ENCODE measurements at regions not wholly inside any gene's neighbourhood (a gene's known extent, or its start where the extent isn't known, plus 50 kb on each side); places are given as distances from the start of the nearest gene placed in this dataset.
"Not testable (repeated sequence)": the region's sequence is repeated elsewhere in the genome, so short reads cannot be mapped to it uniquely, and the experiment has no call there.

GRCh38 chr6:154619146-154619545 is 108.7 kb upstream of the CNKSR3 start:
- no peaks in the 10 kb centered on the region for H3K36me3 Mint-ChIP-seq (ENCODE audit: low read depth)
- H3K27me3 Mint-ChIP-seq (ENCODE audit: low read depth): no peaks in the 10 kb centered on the region
- H3K4me3 Mint-ChIP-seq: no peak overlapping the region
- peaks cover 2% of the 10 kb centered on the region for H3K9me3 Mint-ChIP-seq
- intact Hi-C loops (cut with micrococcal nuclease): no loop called here
- CTCF ChIA-PET: no interaction called here
- no peak overlapping the region for H3K27ac Mint-ChIP-seq
- DNase-seq: no peak
- peaks cover 4% of the 10 kb centered on the region for H3K4me1 Mint-ChIP-seq (ENCODE audit: low read depth)

- Mint-ChIP-seq H3K27me3 (ENCODE audit: low read depth) (no peaks in the 10 kb centered on the region), H3K36me3 (ENCODE audit: low read depth) (no peaks in the 10 kb centered on the region), H3K27ac (no peak overlapping the region), H3K4me1 (ENCODE audit: low read depth) (peaks cover 6% of the 10 kb centered on the region), H3K4me3 (no peak overlapping the region), H3K9me3 (peaks cover 6% of the 10 kb centered on the region)
- CTCF ChIA-PET: no interaction called here
- no peak for DNase-seq
- intact Hi-C loops (cut with micrococcal nuclease): no loop called here
Observed at GRCh38 chr6:154621686-154622085, 111.2 kb upstream of the CNKSR3 start.

- H3K9me3 Mint-ChIP-seq: peaks cover 6% of the 10 kb centered on the region
- H3K4me1 Mint-ChIP-seq (ENCODE audit: low read depth): peaks cover 6% of the 10 kb centered on the region
- H3K27me3 Mint-ChIP-seq (ENCODE audit: low read depth): no peaks in the 10 kb centered on the region
- no peaks in the 10 kb centered on the region for H3K36me3 Mint-ChIP-seq (ENCODE audit: low read depth)
- no peak overlapping the region for H3K4me3 Mint-ChIP-seq
- H3K27ac Mint-ChIP-seq: no peak overlapping the region
- DNase-seq: no peak
- CTCF ChIA-PET: interaction anchor here (0.6 kb wide), 1 partner anchor 1023 kb away, joined by 3 read pairs; no protein-coding TSS in a partner anchor
- intact Hi-C loops (cut with micrococcal nuclease): no loop called here
Observed at GRCh38 chr6:154622618-154623336, 110.4 kb upstream of the SCAF8 start.

- Mint-ChIP-seq H3K9me3 (peaks cover 6% of the 10 kb centered on the region), H3K36me3 (ENCODE audit: low read depth) (no peaks in the 10 kb centered on the region), H3K27ac (no peak overlapping the region), H3K27me3 (ENCODE audit: low read depth) (no peaks in the 10 kb centered on the region), H3K4me3 (no peak overlapping the region), H3K4me1 (ENCODE audit: low read depth) (peaks cover 6% of the 10 kb centered on the region)
- CTCF ChIA-PET: interaction anchor here (0.7 kb wide), 2 partner anchors 162 to 170 kb away, joined by 4 read pairs; no protein-coding TSS in a partner anchor
- no peak for DNase-seq
- intact Hi-C loops (cut with micrococcal nuclease): no loop called here
Observed at GRCh38 chr6:154623391-154623790, 109.8 kb upstream of the SCAF8 start.

DNA sequence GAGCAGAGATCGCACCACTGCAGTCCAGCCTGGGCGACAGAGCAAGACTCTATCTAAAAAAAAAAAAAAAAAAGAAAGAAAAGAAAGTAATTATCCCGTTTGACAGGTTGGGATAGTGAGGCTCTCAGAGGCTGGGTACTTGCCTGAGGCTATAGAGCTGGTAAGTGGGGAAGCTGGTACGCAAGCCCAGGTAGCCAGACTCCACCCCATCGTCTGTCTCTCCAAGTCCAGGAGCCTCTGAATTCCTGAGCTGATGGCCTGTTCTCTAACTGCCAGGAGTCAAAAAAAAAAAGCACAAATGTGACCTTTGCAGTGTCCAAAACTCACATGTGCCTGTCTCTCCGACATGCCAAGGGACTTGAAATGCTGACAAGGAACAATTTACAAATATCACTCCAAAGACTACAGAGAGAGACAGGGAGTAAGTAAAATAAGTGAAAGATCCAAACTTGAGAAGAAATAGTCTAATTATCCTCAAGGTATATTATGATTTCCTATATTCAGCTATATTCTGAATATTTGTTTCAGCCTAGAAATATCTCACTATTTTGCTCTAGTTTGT is 109.1 kb upstream of the SCAF8 start:
- H3K9me3 Mint-ChIP-seq: peaks cover 6% of the 10 kb centered on the region
- DNase-seq: no peak
- intact Hi-C loops (cut with micrococcal nuclease): no loop called here
- no peak overlapping the region for H3K27ac Mint-ChIP-seq
- no peaks in the 10 kb centered on the region for H3K36me3 Mint-ChIP-seq (ENCODE audit: low read depth)
- H3K4me3 Mint-ChIP-seq: no peak overlapping the region
- H3K27me3 Mint-ChIP-seq (ENCODE audit: low read depth): no peaks in the 10 kb centered on the region
- CTCF ChIA-PET: interaction anchor here (0.7 kb wide), 2 partner anchors 161 to 171 kb away, joined by 4 read pairs; no protein-coding TSS in a partner anchor
- H3K4me1 Mint-ChIP-seq (ENCODE audit: low read depth): peaks cover 4% of the 10 kb centered on the region

- intact Hi-C loops (cut with micrococcal nuclease); H3K4me1 Mint-ChIP-seq (ENCODE audit: low read depth); H3K27me3 Mint-ChIP-seq (ENCODE audit: low read depth); H3K9me3 Mint-ChIP-seq; H3K4me3 Mint-ChIP-seq; CTCF ChIA-PET; DNase-seq; H3K36me3 Mint-ChIP-seq (ENCODE audit: low read depth); H3K27ac Mint-ChIP-seq: not testable (repeated sequence)
Observed at GRCh38 chr6:154624727-154625126, 108.5 kb upstream of the SCAF8 start.

DNA sequence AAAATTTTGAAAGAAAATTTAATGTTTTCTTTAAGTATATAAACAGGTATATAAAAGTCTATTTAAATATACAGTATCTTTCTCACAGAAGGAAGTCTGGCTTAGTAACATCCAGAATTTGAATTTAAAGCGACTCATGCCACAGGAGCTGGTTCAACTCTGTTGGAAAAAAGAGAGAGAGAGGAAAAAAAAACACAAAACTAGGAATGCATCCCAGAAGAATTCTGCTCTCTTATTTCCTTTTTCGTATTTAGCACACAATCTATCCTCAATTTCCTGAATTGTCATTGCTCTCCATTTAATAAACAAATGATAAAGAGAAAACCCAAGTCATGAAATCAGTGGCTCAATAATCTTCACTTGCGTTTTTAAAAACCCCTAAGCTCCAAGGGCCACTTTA is 107.5 kb upstream of the SCAF8 start:
- Mint-ChIP-seq H3K9me3 (peaks cover 6% of the 10 kb centered on the region), H3K4me3 (no peak overlapping the region), H3K36me3 (ENCODE audit: low read depth) (no peaks in the 10 kb centered on the region), H3K4me1 (ENCODE audit: low read depth) (peaks cover 2% of the 10 kb centered on the region), H3K27ac (no peak overlapping the region), H3K27me3 (ENCODE audit: low read depth) (no peaks in the 10 kb centered on the region)
- DNase-seq: no peak
- CTCF ChIA-PET: interaction anchor here (0.8 kb wide), 1 partner anchor 21 kb away, joined by 3 read pairs; no protein-coding TSS in a partner anchor
- intact Hi-C loops (cut with micrococcal nuclease): no loop called here

GRCh38 chr6:154629127-154629526 is 104.1 kb upstream of the SCAF8 start:
- Mint-ChIP-seq H3K27ac (no peak overlapping the region), H3K9me3 (peaks cover 8% of the 10 kb centered on the region), H3K27me3 (ENCODE audit: low read depth) (peaks cover 8% of the 10 kb centered on the region), H3K4me3 (no peak overlapping the region), H3K36me3 (ENCODE audit: low read depth) (no peaks in the 10 kb centered on the region), H3K4me1 (ENCODE audit: low read depth) (peaks cover 2% of the 10 kb centered on the region)
- CTCF ChIA-PET: interaction anchor here (0.7 kb wide), 1 partner anchor 345 kb away, joined by 3 read pairs; no protein-coding TSS in a partner anchor
- no peak for DNase-seq
- intact Hi-C loops (cut with micrococcal nuclease): no loop called here

DNA sequence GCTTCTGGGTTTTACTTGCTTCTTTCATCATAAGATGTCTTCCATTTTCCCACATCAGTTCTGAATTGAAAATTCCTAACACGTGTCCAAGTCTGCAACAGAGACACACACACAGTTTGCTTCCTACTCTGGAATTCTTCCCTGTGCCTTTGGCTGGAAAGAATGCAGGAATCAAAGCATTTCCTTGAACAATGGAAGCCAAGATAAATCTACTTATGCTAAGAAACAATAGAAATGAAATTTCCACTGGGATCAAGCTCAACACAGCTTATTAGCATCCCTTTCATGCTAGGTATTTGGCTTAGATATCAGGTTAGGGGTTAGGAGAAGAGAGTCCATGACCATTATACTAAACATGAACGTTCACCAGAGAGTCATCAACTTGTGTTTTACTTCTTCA is 101.1 kb upstream of the SCAF8 start:
- CTCF ChIA-PET: no interaction called here
- H3K27ac Mint-ChIP-seq: no peak overlapping the region
- H3K27me3 Mint-ChIP-seq (ENCODE audit: low read depth): peaks cover 8% of the 10 kb centered on the region
- H3K36me3 Mint-ChIP-seq (ENCODE audit: low read depth): no peaks in the 10 kb centered on the region
- H3K4me1 Mint-ChIP-seq (ENCODE audit: low read depth): no peaks in the 10 kb centered on the region
- DNase-seq: no peak
- peaks cover 4% of the 10 kb centered on the region for H3K9me3 Mint-ChIP-seq
- intact Hi-C loops (cut with micrococcal nuclease): no loop called here
- H3K4me3 Mint-ChIP-seq: no peak overlapping the region

GRCh38 chr6:154637392-154637791 is 95.8 kb upstream of the SCAF8 start:
- peaks cover 6% of the 10 kb centered on the region for H3K27me3 Mint-ChIP-seq (ENCODE audit: low read depth)
- intact Hi-C loops (cut with micrococcal nuclease): no loop called here
- H3K9me3 Mint-ChIP-seq: peaks cover 7% of the 10 kb centered on the region
- CTCF ChIA-PET: no interaction called here
- H3K36me3 Mint-ChIP-seq (ENCODE audit: low read depth): no peaks in the 10 kb centered on the region
- no peak for DNase-seq
- H3K4me3 Mint-ChIP-seq: no peak overlapping the region
- no peak overlapping the region for H3K27ac Mint-ChIP-seq
- H3K4me1 Mint-ChIP-seq (ENCODE audit: low read depth): no peaks in the 10 kb centered on the region

- no peak for DNase-seq
- no peaks in the 10 kb centered on the region for H3K36me3 Mint-ChIP-seq (ENCODE audit: low read depth)
- H3K9me3 Mint-ChIP-seq: peaks cover 5% of the 10 kb centered on the region
- intact Hi-C loops (cut with micrococcal nuclease): no loop called here
- H3K27ac Mint-ChIP-seq: no peak overlapping the region
- CTCF ChIA-PET: no interaction called here
- H3K4me1 Mint-ChIP-seq (ENCODE audit: low read depth): no peaks in the 10 kb centered on the region
- H3K4me3 Mint-ChIP-seq: no peak overlapping the region
- peaks cover 2% of the 10 kb centered on the region for H3K27me3 Mint-ChIP-seq (ENCODE audit: low read depth)
Observed at GRCh38 chr6:154638369-154638768, 94.8 kb upstream of the SCAF8 start.

GRCh38 chr6:154639196-154639595 is 94.0 kb upstream of the SCAF8 start:
- CTCF ChIA-PET: not testable (repeated sequence)

More at GRCh38 chr6:154639196-154639595, 94.0 kb upstream of the SCAF8 start:
- H3K9me3 Mint-ChIP-seq; intact Hi-C loops (cut with micrococcal nuclease); H3K27ac Mint-ChIP-seq; H3K36me3 Mint-ChIP-seq (ENCODE audit: low read depth); H3K27me3 Mint-ChIP-seq (ENCODE audit: low read depth); DNase-seq; H3K4me1 Mint-ChIP-seq (ENCODE audit: low read depth); H3K4me3 Mint-ChIP-seq: not testable (repeated sequence)

All from activated naive CD4-positive, alpha-beta T cell treated with anti-CD3 and anti-CD28 coated beads for 36 hours (primary cell).